ENCODE measurements at regions not wholly inside any gene's neighbourhood (a gene's known extent, or its start where the extent isn't known, plus 50 kb on each side); places are given as distances from the start of the nearest gene placed in this dataset.

DNA sequence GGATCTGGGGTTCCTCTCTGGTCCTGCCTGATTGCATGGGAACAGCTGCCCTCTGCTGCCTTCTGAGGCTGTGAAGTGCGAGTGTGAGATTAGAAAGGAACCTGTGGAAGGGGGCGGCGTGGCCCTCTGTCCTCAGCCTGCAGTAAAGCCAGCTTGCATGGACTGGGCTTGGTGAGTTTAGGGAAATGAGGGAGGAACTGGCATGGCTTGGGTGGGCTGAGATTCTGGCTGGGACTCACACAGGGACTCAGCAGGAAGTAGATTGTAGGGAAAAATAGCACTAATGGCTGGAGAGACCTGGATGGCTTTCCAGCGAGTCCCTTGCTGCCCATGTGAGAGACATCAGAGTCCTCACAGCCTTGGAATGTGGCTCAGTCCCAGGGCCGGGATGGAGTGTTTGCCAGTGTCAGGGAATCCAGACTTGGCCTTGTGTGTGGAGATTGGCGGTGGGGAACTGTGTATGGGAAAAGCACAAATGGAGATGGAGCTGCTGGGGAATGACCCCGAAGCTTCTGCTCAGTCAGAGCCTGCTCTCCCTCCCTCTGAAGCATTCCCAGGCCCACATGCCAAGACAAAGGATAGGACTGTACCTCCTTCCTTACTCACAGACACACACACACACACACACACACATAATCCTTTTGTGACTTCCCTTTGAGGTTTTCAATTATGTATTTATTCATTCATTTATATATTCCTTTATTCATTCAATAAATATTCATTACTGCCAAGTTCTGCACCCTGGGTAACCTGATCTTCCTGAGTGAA, 115.4 kb downstream of the ACAA2 start:
- TF ChIP-seq, protein P1, sequence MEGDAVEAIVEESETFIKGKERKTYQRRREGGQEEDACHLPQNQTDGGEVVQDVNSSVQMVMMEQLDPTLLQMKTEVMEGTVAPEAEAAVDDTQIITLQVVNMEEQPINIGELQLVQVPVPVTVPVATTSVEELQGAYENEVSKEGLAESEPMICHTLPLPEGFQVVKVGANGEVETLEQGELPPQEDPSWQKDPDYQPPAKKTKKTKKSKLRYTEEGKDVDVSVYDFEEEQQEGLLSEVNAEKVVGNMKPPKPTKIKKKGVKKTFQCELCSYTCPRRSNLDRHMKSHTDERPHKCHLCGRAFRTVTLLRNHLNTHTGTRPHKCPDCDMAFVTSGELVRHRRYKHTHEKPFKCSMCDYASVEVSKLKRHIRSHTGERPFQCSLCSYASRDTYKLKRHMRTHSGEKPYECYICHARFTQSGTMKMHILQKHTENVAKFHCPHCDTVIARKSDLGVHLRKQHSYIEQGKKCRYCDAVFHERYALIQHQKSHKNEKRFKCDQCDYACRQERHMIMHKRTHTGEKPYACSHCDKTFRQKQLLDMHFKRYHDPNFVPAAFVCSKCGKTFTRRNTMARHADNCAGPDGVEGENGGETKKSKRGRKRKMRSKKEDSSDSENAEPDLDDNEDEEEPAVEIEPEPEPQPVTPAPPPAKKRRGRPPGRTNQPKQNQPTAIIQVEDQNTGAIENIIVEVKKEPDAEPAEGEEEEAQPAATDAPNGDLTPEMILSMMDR (conservative IDR thresholded peaks at IDR 0.05; ENCODE audit: low read depth in 2 of 2), result peak in 1 of 2 experiments; percentile 56; a peak in 2 of 4 replicates
- no peak for TF ChIP-seq EZH2phosphoT487 (IDR thresholded peaks at IDR 0.05; ENCODE audit: unreplicated experiment)
- no peak for TF ChIP-seq STAT1 (IDR thresholded peaks at IDR 0.05; ENCODE audit: unreplicated experiment)

All from GM23338 (cell line).